ENCODE measurements at regions not wholly inside any gene's neighbourhood (a gene's known extent, or its start where the extent isn't known, plus 50 kb on each side); places are given as distances from the start of the nearest gene placed in this dataset.

GRCh38 chr15:37860896-37861295 lies 73.5 kb upstream of the TMCO5A start:
- DNase-seq (ENCODE audit: low read depth, low spot score) = no peak
- POLR2A ChIA-PET = no interaction called here
- Histone ChIP-seq H3K4me3 (ENCODE audit: low read depth in 2 of 2, low read length in 2 of 2) (no peak overlapping the region), H3K27me3 (ENCODE audit: control insufficient read depth, insufficient read depth, low read length) (no peaks in the 10 kb centered on the region), H3K36me3 (ENCODE audit: control insufficient read depth, insufficient read depth, low read length) (no peaks in the 10 kb centered on the region), H3K27ac (ENCODE audit: low read length) (no peak overlapping the region), H3K4me1 (ENCODE audit: control insufficient read depth, insufficient read depth, low read length) (no peaks in the 10 kb centered on the region), H3K9me3 (ENCODE audit: control insufficient read depth, insufficient read depth, low read depth, low read length) (no peaks in the 10 kb centered on the region; the same call in 1 of the 2 replicates)
- intact Hi-C loops (cut with micrococcal nuclease; ENCODE audit: unreplicated experiment) (no loop called here), in situ Hi-C loops (cut with HindIII; ENCODE audit: low pct_unique_long_range_greater_than_20kb, low sequenced_read_pairs) (no loop called here)
- CTCF ChIA-PET = no interaction called here
- no peak for ATAC-seq
- no TSS peak for BruUV-seq (replicated peaks)
- TF ChIP-seq CTCF (IDR thresholded peaks at IDR 0.05) = no peak
- TF ChIP-seq REST (IDR thresholded peaks at IDR 0.05; ENCODE audit: insufficient read depth in 1 of 2, low read depth in 2 of 2, low read length in 1 of 2) = no peak
- no peak for TF ChIP-seq TCF7L2 (IDR thresholded peaks at IDR 0.05; ENCODE audit: low read depth, low read length)

- ChIA-PET CTCF (no interaction called here), POLR2A (no interaction called here)
- in situ Hi-C loops (cut with HindIII; ENCODE audit: low pct_unique_long_range_greater_than_20kb, low sequenced_read_pairs) (no loop called here), intact Hi-C loops (cut with micrococcal nuclease; ENCODE audit: unreplicated experiment) (no loop called here)
- DNase-seq (ENCODE audit: low read depth, low spot score) (no peak), ATAC-seq (no peak)
- no TSS peak for BruUV-seq (replicated peaks)
- no peak for TF ChIP-seq TCF7L2 (IDR thresholded peaks at IDR 0.05; ENCODE audit: low read depth, low read length)
- no peak for TF ChIP-seq CTCF (IDR thresholded peaks at IDR 0.05)
- TF ChIP-seq REST (IDR thresholded peaks at IDR 0.05; ENCODE audit: insufficient read depth in 1 of 2, low read depth in 2 of 2, low read length in 1 of 2) = no peak
- no peak for TF ChIP-seq POLR2AphosphoS5 (IDR thresholded peaks at IDR 0.05; ENCODE audit: low read depth, low read length)
- TF ChIP-seq SIN3A (IDR thresholded peaks at IDR 0.05; ENCODE audit: borderline replicate concordance, insufficient read depth, low read depth, low read length) = no peak
- Histone ChIP-seq H3K27me3 (ENCODE audit: control insufficient read depth, insufficient read depth, low read length) (no peaks in the 10 kb centered on the region), H3K4me1 (ENCODE audit: control insufficient read depth, insufficient read depth, low read length) (no peaks in the 10 kb centered on the region), H3K9me3 (ENCODE audit: control insufficient read depth, insufficient read depth, low read depth, low read length) (no peaks in the 10 kb centered on the region), H3K36me3 (ENCODE audit: control insufficient read depth, insufficient read depth, low read length) (no peaks in the 10 kb centered on the region), H3K27ac (ENCODE audit: low read length) (no peak overlapping the region), H3K4me3 (ENCODE audit: low read depth in 2 of 2, low read length in 2 of 2) (no peak overlapping the region)
Observed at GRCh38 chr15:37865687-37866086, 68.8 kb upstream of the TMCO5A start.

All from Panc1 (cell line).